K562 (cell line): ENCODE measurements at regions not wholly inside any gene's neighbourhood (a gene's known extent, or its start where the extent isn't known, plus 50 kb on each side); places are given as distances from the start of the nearest gene placed in this dataset.

Experiments
- BACH1 ChIP-seq: fragments of 200-800 bp; sonication (Bioruptor generic); IDR thresholded peaks from 2 replicates; pipeline ENCODE4 v1.6.1; 2016; ENCODE audit warnings: missing genetic modification characterization, missing compliant biosample characterization
- POLR2A ChIP-seq: fragments of 450-650 bp; conservative IDR thresholded peaks from 2 replicates; pipeline ENCODE4 v1.6.1; 2016
- RCOR1 ChIP-seq, 2 experiments: IDR thresholded peaks; 2 replicates each; pipeline ENCODE4 v1.6.1; 2012; ENCODE audit warnings: low read depth in 2 of 2, low read length in 2 of 2, borderline replicate concordance in 1 of 2, improper control_type of control experiment in 1 of 2
- ZNF184 ChIP-seq: sonication (generic); formaldehyde crosslinking; IDR thresholded peaks from 2 replicates; pipeline ENCODE4 v1.5.0; 2020; ENCODE audit warnings: missing genetic modification reagents
- TF ChIP-seq, protein P1 (sequence below): fragments of 250-450 bp; sonication (Bioruptor Pico); IDR thresholded peaks from 2 replicates; pipeline ENCODE4 v1.4.0; 2020; ENCODE audit warnings: borderline replicate concordance

DNA sequence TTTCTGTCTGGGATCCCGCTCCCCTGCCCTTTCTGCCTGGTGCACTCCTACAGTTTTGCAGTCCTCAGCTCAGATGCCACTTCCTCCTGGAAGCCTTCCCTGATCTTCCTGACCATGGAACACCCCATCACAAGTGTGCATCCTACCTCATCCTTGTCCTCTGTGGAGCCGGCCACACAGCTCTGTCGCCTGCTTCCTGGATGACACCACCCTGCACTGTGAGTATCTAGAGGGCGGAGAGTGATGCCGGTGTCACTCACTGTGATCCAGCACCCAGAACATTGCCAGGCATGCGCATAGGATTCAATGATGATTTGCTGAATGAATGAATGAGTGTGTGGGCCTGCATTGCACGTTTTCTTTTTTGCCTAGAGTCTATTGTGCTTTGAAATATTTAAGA, 529.9 kb downstream of the TCERG1L start:
- TF ChIP-seq, protein P1, sequence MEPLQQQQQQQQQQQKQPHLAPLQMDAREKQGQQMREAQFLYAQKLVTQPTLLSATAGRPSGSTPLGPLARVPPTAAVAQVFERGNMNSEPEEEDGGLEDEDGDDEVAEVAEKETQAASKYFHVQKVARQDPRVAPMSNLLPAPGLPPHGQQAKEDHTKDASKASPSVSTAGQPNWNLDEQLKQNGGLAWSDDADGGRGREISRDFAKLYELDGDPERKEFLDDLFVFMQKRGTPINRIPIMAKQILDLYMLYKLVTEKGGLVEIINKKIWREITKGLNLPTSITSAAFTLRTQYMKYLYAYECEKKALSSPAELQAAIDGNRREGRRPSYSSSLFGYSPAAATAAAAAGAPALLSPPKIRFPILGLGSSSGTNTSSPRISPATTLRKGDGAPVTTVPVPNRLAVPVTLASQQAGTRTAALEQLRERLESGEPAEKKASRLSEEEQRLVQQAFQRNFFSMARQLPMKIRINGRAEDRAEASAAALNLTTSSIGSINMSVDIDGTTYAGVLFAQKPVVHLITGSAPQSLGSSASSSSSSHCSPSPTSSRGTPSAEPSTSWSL (CRISPR knock-in tag), result no peak
- TF ChIP-seq ZNF184 (CRISPR knock-in tag) (no peak), RCOR1 (IDR thresholded peaks at IDR 0.05; ENCODE audit: borderline replicate concordance in 1 of 2, low read depth in 2 of 2, low read length in 2 of 2) (no peak), POLR2A (no peak), BACH1 (tag) (no peak)
